DOHH2 (cell line): ENCODE measurements at regions not wholly inside any gene's neighbourhood (a gene's known extent, or its start where the extent isn't known, plus 50 kb on each side); places are given as distances from the start of the nearest gene placed in this dataset.

Source experiments
- H3F3A ChIP-seq: fragments of 200-600 bp; sonication (generic), shearing (Covaris generic); 2 replicates; pipeline ENCODE4 v1.6.0; 2016; ENCODE audit warnings: antibody characterized with exemption, mild to moderate bottlenecking; ENCODE audit not compliant: control insufficient read depth, insufficient read depth
- H3K27ac ChIP-seq: fragments of 200-600 bp; sonication (generic); 2 replicates; pipeline ENCODE4 v1.5.1; 2014; ENCODE audit warnings: low read depth, mild to moderate bottlenecking, low read length, moderate library complexity
- H3K27me3 ChIP-seq: fragments of 200-600 bp; sonication (generic); 2 replicates; pipeline ENCODE4 v1.6.1; 2014; ENCODE audit warnings: mild to moderate bottlenecking, low read length, mixed read lengths; ENCODE audit not compliant: control insufficient read depth
- H3K36me3 ChIP-seq: fragments of 200-600 bp; sonication (generic); 2 replicates; pipeline ENCODE4 v1.6.1; 2014; ENCODE audit warnings: mild to moderate bottlenecking, low read length, moderate library complexity, mixed read lengths; ENCODE audit not compliant: control insufficient read depth
- H3K4me1 ChIP-seq: fragments of 200-600 bp; sonication (generic); 2 replicates; pipeline ENCODE4 v1.6.1; 2014; ENCODE audit warnings: mild to moderate bottlenecking, low read length, mixed read lengths; ENCODE audit not compliant: control insufficient read depth
- H3K4me2 ChIP-seq: fragments of 200-600 bp; sonication (generic); 2 replicates; pipeline ENCODE4 v1.6.0; 2014; ENCODE audit warnings: mild to moderate bottlenecking, low read length, moderate library complexity
- H3K4me3 ChIP-seq: fragments of 200-600 bp; sonication (generic); 2 replicates; pipeline ENCODE4 v1.5.1; 2014; ENCODE audit warnings: mild to moderate bottlenecking, low read length, mixed read lengths
- H3K79me2 ChIP-seq: fragments of 200-600 bp; sonication (generic); 2 replicates; pipeline ENCODE4 v1.6.1; 2014; ENCODE audit warnings: mild to moderate bottlenecking, low read length, mixed read lengths; ENCODE audit not compliant: control insufficient read depth
- H3K9me2 ChIP-seq: fragments of 200-600 bp; sonication (generic); replicated peaks from 2 replicates; pipeline ENCODE4 v1.6.1; 2014; ENCODE audit warnings: mild to moderate bottlenecking, low read length, mixed read lengths; ENCODE audit not compliant: control insufficient read depth
- H3K9me3 ChIP-seq: fragments of 200-600 bp; sonication (generic); 2 replicates; pipeline ENCODE4 v1.6.1; 2014; ENCODE audit warnings: antibody characterized with exemption, low read length, mixed read lengths; ENCODE audit not compliant: control insufficient read depth, insufficient read depth
- H4K20me1 ChIP-seq: fragments of 200-600 bp; sonication (generic); 2 replicates; pipeline ENCODE4 v1.6.0; 2014; ENCODE audit warnings: low read depth, mild to moderate bottlenecking, antibody characterized with exemption, low read length, moderate library complexity; ENCODE audit not compliant: control insufficient read depth, insufficient read depth
- EZH2phosphoT487 ChIP-seq: fragments of 200-600 bp; sonication (generic); IDR thresholded peaks from 2 replicates; pipeline ENCODE4 v1.6.1; 2017; ENCODE audit warnings: borderline replicate concordance, mild to moderate bottlenecking, antibody characterized with exemption, low read length, moderate library complexity, mixed read lengths
- TF ChIP-seq, protein P1 (sequence below): fragments of 200-600 bp; sonication (generic); IDR thresholded peaks from one replicate; pipeline ENCODE4 v1.5.1; 2014; ENCODE audit warnings: antibody characterized with exemption, mild to moderate bottlenecking, low read depth, low read length; ENCODE audit not compliant: poor library complexity, severe bottlenecking

DNA sequence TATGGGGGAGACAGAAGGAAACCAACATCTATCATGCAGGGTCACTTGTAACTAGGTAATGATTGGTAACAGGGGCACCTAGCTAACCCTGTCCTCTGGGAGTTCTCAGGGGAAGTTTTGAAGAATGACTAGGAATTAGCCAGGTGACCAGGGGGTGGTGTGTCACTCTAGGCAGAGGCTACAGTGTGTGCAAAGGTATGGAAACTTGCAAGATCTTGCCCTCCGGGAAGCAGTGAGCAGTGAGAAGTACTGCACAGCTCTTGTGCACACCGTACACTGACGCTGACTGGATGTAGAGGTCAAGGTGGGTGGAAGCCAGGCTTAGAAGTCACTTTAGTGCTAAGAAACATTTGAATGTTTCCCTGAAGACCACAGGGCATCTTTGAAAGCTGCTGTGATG is 62.9 kb upstream of the LMO4 start:
- Histone ChIP-seq H3K4me3 (no peak overlapping the region), H3K27ac (no peak overlapping the region), H3K36me3 (no peaks in the 10 kb centered on the region), H4K20me1 (no peaks in the 10 kb centered on the region), H3K4me2 (no peak overlapping the region), H3K9me3 (no peaks in the 10 kb centered on the region), H3K4me1 (no peaks in the 10 kb centered on the region), H3F3A (no peaks in the 10 kb centered on the region), H3K79me2 (no peaks in the 10 kb centered on the region), H3K27me3 (peaks cover 12% of the 10 kb centered on the region), H3K9me2 (no peaks in the 10 kb centered on the region)
- no peak for TF ChIP-seq EZH2phosphoT487
- TF ChIP-seq, protein P1, sequence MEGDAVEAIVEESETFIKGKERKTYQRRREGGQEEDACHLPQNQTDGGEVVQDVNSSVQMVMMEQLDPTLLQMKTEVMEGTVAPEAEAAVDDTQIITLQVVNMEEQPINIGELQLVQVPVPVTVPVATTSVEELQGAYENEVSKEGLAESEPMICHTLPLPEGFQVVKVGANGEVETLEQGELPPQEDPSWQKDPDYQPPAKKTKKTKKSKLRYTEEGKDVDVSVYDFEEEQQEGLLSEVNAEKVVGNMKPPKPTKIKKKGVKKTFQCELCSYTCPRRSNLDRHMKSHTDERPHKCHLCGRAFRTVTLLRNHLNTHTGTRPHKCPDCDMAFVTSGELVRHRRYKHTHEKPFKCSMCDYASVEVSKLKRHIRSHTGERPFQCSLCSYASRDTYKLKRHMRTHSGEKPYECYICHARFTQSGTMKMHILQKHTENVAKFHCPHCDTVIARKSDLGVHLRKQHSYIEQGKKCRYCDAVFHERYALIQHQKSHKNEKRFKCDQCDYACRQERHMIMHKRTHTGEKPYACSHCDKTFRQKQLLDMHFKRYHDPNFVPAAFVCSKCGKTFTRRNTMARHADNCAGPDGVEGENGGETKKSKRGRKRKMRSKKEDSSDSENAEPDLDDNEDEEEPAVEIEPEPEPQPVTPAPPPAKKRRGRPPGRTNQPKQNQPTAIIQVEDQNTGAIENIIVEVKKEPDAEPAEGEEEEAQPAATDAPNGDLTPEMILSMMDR: no peak

- Histone ChIP-seq H3K9me2 (no peaks in the 10 kb centered on the region), H3K4me2 (no peak overlapping the region), H3F3A (no peaks in the 10 kb centered on the region), H3K36me3 (no peaks in the 10 kb centered on the region), H3K4me3 (no peak overlapping the region), H3K27me3 (peaks cover 12% of the 10 kb centered on the region), H3K79me2 (no peaks in the 10 kb centered on the region), H3K27ac (no peak overlapping the region), H3K9me3 (no peaks in the 10 kb centered on the region), H3K4me1 (no peaks in the 10 kb centered on the region), H4K20me1 (no peaks in the 10 kb centered on the region)
- no peak for TF ChIP-seq EZH2phosphoT487
- TF ChIP-seq, protein P1: no peak
These were observed 60.6 kb upstream of the LMO4 start for GRCh38 chr1:87268111-87268510.

DNA sequence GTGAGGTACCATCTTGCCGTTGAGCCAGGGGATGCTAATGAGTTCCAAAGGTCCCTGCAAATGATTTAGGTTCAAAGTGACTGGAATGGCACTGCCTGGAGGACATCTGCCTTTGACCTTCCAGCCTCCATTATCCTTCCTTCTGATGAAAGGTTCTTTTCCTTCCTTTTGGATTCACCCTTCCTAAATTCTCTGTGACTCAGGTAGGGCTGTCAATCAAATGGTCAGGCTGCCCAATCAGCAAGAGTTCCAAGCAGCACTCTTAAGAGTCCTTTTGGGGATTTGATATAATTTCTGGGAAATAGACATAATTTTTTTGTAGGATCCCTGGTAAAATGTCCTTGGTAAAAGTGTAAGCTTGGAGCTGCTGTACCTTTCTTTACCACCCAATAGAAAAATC is 58.8 kb upstream of the LMO4 start:
- Histone ChIP-seq H3K9me3 (no peaks in the 10 kb centered on the region), H3K27me3 (peaks cover 8% of the 10 kb centered on the region), H3K36me3 (no peaks in the 10 kb centered on the region), H3K4me2 (no peak overlapping the region), H4K20me1 (no peaks in the 10 kb centered on the region), H3K4me3 (no peak overlapping the region), H3K27ac (no peak overlapping the region), H3K9me2 (no peaks in the 10 kb centered on the region), H3F3A (no peaks in the 10 kb centered on the region), H3K4me1 (no peaks in the 10 kb centered on the region), H3K79me2 (no peaks in the 10 kb centered on the region)
- no peak for TF ChIP-seq EZH2phosphoT487

- H3K36me3 ChIP-seq: no peaks in the 10 kb centered on the region
- H3K27ac ChIP-seq: no peak overlapping the region
- H3K9me3 ChIP-seq: no peaks in the 10 kb centered on the region
- H4K20me1 ChIP-seq: no peaks in the 10 kb centered on the region
- no peak overlapping the region for H3K4me3 ChIP-seq
- H3K79me2 ChIP-seq: no peaks in the 10 kb centered on the region
- no peak overlapping the region for H3K4me2 ChIP-seq
- no peak for TF ChIP-seq EZH2phosphoT487
- TF ChIP-seq, protein P1: no peak
- no peaks in the 10 kb centered on the region for H3K9me2 ChIP-seq
- peaks cover 11% of the 10 kb centered on the region for H3K27me3 ChIP-seq
- no peaks in the 10 kb centered on the region for H3K4me1 ChIP-seq
- no peaks in the 10 kb centered on the region for H3F3A ChIP-seq
These were observed 55.4 kb upstream of the LMO4 start for GRCh38 chr1:87273291-87273690.
